Stimulated activated CD4-positive, alpha-beta T cell treated with anti-CD3 and anti-CD28 coated beads, Interleukin-4, amount 100 ng/mL, for 24 hours (primary cell): ENCODE measurements at regions not wholly inside any gene's neighbourhood (a gene's known extent, or its start where the extent isn't known, plus 50 kb on each side); places are given as distances from the start of the nearest gene placed in this dataset.
"Not testable (repeated sequence)": the region's sequence is repeated elsewhere in the genome, so short reads cannot be mapped to it uniquely, and the experiment has no call there.

ENCODE experiments used
- DNase-seq: peaks from one replicate; pipeline ENCODE4 v3.0.0-alpha.2; 2020

DNA sequence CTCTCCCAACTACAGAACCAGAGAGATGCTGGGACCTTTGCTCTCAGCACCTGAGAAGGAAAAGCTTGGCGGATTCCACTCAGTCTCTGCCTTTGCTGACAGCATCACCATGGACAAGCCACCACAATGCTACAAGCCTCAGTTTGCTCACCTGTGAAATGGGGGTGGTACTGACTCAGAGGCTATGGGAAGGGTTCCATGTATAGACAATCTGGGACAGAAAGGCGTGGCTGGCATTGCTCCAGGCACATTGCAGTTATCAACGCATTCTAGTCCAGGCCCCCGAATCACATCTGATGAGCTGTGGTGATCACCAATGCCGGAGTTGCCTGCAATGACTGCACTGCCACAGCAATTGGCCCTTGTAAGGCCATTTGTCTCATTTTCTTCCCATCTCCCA, 72.6 kb downstream of the ISX start:
- DNase-seq = no peak

DNA sequence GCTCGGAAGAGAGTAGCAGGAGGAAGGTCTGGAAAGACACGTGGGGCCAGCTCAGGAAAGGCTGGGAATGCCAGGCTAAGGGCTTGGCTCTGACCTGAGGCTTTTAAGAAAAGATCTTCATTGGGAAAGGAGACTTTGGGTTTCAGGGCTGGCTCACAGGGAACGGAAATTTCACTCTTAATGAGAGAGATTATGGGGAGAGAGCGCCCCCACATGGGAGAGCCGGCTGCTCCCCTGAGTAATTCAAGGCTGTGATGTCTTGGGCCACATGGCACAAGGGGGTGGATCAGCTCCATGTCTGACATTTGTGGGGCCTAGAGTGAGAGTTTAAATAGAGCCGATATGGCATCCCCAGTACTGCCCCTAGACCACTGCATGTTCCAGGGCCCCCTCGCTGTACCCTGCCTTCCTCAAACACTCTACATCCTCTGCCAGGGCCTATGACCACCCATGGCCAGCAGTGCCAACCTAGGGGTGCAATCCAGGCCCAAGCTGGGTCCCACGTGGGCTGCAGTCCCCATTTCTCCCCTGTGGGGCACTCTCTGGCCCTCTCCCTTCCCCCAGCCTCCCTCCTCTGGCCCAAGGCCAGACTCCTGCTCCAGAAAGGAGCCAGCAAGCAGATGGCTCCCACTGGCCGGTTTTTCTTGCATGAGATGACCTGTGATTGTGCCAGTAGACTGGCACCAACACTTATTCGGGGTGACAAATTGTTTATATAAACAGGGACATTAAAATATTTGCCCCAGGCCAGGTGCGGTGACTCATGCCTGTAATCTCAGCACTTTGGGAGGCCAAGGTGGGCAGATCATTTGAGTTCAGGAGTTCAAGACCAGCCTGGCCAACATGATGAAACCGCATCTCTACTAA, 75.2 kb downstream of the ISX start:
- no peak for DNase-seq

DNA sequence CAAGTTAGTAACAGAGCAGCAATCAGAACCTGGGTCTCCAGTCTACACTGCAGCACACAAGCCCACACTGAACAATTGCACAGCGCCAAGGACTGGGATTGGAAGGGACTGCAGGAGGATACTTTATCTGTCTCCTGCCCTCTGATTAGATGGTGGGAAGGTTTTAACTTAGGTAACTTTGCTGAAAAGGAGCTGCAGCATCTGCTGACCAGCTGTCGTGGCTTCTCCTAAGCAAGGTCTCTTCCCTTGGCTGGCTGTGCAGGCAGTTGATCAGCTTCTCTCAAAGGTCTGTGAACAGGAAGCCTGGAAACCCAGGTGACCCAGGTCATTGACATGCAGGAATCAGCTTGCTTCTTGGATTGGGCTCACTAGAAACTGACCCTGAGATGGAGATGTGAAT, 82.4 kb downstream of the ISX start:
- no peak for DNase-seq

DNA sequence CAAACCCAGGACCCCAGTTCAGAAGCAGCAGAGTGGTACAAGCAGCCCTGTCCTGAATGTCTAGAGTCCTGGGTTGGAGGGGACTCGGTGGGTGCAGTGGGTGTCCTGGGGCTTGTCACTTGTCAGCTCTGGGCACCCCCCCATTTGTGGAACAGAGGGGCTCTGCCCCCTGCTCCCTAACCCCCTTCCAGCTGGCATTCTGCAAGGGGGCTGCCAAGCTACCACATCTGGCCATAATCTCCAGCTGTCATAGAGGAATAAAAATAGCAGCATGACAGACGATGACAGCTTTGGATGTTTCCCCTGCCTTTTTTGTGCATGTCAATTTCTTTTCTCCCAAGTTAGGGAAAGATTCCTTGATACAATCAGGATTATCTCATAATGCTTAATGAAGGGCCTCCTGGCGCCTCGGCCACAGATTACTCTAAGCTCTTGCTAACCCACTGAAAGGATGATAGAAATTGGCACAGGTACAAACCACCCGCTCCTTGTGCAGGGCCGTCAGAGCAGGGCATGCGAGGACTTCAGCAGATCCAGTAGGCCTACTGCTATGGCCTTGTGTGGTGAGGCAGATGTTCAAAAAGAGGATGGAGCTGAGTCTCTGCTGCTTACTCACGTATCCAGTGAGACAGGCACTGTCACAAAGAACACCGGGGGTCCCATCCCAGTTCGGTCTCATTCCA, 83.0 kb downstream of the ISX start:
- no peak for DNase-seq

DNA sequence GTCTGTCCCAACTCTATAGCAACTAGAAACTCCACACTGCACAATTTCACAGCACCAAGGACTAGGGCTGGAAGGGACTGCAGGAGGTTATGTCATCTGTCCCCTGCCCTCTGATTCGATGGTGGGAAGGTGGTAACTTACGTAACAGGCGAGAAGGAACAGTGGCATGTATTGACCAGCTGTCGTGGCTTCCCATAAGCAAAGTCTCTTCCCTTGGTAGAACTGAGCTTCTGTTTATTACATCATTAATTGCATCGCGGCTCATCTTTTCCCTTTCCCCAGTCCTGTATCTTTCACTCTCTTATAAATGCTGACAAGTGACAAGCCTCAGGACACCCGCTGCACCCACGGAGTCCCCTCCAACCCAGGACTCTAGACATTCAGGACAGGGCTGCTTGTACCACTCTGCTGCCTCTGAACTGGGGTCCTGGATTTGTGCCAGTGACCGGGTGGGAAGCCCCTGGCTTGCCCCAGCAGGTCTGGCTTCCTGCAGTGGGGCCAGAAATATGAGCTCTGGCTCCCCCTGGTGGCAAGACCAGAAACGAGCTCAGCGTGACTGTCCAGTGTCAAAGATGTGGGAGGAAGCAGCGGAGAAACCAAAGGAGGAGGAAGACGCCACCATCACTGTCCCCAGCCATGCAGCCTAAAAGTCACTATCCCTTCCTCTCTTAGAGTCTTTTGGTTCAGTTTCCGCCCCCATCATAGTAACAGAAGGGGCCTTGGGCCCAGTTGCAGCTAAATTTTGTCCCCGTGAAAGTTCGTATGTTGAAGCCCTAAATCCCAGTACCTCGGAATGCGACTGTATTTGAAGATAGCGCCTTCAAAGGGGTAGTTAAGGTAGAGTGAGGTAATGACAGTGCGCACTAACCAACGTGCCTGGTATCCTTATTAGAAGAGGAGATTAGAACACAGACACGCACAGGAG, 84.5 kb downstream of the ISX start:
- peak; percentile 62 for DNase-seq

DNA sequence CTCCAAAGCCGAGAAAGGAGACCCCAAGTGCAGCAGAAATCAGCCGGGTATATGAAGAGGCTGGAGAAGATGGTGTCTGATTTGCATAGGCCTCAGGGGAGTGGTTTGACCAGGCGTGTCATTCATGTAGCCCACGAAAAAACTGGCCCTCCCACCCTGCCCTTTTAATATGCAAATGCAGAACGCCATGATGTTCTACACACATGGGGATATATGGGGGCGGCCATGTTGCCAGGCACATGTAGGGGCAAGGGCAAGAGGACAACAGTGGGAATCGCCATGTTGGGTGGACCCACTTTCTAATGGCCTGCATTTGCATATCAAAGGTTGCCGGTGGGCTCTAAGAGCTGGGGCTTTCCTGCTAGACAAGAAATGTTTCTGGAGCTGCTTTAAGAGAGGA, 86.4 kb downstream of the ISX start:
- DNase-seq = no peak

DNA sequence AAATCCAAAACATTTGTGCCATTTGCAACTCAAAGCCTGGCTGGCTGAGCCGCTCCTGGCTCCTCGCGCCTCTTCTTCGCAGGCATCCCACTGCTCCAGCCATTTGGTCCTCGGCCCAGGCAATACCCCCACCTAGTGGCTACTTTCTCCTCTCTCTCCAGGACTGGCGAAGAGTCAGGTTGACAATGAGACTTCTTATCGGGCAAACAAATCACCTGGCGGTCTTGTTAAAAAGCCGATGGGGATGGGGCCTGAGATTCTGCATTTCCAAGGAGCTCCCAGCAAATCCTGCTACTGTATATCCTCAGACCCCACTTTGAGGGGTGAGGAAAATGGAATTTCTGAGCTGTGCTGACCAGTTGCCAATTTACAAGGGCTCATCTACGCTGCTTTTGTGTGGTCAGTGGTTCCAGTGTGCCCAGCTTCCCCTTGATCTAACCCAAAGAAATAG, 89.0 kb downstream of the ISX start:
- peak; percentile 9 for DNase-seq

DNA sequence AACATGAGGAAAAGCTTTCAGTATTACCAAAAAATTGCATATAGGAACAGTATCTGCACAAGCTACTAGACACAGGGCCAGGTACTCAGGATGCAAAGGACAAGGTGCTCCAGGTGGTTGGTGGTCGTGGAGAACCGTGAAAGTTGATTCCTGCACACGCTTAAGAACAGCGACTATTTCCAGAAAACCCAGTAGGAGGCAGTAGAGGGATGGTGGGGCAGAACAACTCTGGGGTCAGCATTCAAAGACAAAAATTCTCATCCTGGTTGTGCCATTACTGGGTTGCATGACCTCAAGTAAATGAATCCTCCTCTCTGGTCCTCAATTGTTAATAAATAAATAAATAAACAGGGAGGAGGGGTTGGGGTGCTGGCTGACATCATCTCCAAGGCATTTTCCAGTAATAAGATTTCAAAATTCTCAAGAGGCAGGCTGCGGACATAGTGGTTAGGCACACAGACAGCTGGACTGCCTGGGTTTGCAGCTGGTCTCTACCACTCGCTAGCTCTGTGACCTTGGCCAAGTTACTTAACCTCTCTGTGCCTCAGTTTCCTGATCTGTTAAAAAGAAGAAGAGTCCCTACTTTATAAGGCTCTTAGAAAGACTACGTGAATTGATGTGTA, 89.6 kb downstream of the ISX start:
- no peak for DNase-seq

DNA sequence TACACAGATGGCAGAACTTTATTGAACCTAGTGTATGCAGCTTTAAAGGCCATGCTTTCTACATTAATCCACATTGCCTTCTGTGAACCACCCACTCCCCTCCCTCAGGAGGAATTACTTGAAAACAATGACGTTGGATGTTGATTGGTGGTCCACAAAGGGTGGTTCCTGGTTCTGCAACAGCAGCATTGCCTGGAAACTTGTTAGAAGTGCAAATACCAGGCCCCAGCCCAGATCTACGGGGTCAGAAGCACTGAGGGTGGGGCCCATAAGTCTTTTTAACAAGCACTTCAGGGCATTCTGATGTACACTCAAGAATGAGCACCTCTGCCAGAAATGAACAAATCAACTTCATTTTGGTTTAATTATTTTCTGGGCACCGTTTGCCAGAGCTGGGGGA, 91.0 kb downstream of the ISX start:
- no peak for DNase-seq

DNA sequence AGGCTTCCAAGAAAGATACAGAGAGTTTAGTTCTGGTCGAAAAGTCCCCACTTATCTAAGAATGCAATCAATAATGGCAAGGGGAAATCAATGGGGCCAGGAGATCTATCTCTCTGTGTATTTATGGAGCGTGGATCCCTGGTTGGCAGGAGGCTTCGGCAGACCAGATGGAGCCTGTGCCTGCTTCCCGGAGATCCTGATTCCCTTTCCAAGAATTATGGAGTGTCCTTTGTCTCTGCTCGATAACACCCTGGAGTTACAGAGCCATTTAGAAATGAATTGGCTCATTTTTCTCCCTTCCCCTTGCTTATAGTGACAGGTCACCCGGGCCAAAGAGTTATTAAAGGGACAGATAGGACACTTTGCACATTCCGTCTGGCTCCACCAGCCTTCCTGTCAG, 92.4 kb downstream of the ISX start:
- no peak for DNase-seq

DNA sequence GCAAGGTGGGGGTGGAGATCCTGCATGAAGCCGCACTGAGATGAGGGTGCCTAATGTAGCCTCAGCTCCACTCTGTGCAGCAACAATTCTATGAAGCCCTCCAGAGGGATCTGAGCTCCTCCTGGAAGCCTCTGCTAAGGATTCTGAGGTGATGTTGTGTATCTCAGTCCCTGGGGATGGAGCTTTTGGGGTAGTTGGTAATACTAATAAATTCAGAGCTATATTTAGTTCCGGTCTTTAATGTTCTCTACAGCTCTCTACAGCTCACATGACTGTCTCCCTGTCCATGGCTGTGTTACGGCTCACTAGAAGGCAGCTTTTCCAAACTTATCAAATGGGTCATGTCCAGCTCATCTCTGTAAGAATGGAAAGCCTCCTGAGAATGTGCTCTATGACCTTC, 93.4 kb downstream of the ISX start:
- DNase-seq = no peak

DNA sequence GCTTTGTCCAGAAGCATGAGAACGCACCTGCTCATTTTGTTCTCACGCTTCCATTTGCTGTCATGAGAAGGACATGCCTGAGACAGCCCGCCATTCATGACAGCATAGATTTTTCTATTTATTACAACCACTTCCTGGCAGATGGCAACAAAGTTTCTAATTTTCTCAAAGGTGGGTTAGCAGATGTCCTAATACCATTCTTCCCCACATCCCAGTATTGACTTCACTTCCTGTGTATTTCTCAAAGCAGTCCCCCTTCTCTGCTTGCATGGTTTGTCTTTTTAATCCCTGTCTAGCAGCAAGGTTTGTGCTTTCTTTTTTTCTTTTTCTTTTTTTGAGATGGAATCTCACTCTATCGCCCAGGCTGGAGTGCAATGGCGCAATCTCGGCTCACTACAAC, 94.3 kb downstream of the ISX start:
- DNase-seq = no peak

DNA sequence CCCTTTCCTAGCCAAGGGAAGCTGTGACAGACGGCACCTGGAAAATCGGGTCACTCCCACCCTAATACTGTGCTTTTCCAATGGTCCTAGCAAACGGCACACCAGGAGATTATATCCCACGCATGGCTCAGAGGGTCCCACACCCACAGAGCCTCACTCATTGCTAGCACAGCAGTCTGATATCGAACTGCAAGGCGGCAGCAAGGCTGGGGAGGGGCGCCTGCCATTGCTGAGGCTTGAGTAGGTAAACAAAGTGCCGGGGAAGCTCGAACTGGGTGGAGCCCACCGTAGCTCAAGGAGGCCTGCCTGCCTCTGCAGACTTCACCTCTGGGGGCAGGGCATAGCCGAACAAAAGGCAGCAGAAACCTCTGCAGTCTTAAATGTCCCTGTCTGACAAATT, 91.4 kb upstream of the HMGXB4 start:
- not testable (repeated sequence) for DNase-seq

DNA sequence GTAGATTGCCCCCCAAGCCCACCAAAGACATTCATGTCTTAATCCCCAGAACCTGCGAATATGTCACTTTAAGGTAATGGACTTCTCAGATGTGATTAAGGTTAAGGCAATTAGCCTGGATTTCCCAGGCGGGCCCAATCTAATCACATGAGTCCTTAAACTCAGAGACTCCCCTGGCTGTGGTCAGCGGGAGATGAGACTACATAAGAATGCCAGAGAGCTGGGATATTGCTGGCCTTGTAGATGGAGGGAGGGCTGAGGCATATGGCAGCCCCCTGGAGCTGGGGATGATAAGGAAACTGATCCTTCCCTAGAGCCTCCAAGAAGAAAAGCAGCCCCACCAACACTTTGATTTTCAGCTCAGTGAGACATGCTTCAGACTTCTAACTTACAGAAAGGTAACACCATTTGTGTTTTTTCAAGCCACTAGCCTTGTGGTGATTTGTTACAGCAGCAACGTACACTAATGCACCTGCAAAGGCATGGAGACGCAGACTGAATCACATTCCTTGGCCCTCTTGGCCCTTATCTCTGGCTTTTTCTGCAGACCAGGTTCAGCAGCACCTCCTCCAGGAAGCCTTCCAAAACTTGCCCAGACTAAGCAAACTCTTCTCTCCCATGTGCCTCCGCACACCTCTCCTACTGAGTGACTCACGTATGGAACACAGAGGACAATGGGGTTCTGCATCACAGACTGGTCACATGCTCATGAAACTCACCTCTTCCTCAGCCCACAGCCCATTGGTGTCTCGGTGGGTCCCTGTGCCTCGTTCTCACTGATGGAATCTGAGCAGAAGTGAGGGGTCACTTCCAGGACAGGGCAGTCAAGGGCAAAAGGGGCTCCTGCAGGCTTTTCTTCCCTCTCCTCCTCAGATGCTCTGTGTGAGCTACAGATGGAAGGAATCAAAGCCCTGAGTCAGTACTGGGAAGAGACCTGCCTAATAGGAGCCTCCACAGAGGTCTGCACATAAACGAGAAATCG, 86.3 kb upstream of the HMGXB4 start:
- no peak for DNase-seq

DNA sequence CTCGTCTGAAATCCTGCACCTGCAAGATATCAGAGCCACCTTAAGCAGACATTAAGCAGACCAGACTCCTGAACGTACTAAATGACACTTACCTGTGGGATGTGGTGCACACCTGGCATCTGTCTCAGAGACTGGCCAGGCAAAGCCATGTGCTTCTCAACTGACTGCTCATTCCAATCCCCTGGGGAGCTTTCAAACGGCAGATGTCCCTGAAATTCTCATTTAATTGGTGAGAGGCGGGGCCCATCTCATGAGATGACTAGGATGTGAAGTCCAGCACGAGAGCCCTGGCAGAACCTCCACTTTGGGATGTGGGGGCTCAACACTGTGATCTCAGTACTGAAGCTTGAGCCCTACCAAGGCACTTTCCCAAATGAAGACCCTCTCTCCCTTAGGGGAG, 84.9 kb upstream of the HMGXB4 start:
- no peak for DNase-seq

DNA sequence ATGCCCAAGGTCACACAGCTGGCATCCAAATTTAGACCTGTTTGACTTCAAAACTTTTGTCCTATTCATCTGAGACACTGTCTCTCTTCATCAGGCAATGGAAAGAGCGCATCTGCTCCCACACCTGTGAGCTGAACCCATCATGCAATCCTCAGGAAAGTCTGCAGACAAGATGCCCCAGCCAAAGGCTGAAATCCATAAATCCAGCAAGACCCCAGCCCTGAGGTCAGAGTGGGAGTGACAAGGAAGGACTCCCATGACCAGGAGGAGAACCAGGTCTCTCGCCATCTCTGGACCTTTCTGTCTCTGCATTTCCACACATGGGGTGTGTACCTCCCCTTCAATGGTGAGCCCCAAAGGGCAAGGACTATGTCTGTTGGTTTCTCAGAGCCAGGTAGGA, 83.6 kb upstream of the HMGXB4 start:
- DNase-seq = no peak

DNA sequence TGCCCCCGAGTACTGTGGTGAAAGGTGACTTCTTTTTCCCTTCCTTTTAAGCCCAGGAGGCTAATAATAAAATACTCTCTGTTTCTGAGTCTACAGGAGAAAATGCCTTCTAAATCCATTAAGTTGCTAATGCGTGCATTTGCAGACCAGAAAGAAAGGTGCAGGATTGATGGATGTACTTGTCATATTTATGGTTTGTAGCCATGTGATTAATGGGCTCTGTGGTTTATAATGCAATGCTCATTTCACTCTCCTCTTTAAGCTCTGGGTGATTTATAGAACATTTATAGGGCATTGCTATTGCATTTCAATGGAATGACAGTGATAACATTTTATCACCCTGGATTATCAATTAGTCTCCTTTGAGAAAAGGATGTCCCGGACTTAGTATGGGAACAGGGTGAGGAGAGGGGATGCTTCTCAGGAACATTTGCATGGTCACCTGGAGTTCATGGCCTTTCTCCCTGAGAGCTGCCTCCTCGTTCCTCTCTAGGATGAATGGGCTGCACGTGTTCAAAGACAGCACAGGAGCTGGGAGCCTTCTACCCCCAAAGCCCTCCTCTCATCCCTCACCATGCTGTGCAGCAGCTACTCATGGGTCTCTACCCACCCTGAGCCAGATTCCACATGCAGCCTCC, 82.8 kb upstream of the HMGXB4 start:
- no peak for DNase-seq

DNA sequence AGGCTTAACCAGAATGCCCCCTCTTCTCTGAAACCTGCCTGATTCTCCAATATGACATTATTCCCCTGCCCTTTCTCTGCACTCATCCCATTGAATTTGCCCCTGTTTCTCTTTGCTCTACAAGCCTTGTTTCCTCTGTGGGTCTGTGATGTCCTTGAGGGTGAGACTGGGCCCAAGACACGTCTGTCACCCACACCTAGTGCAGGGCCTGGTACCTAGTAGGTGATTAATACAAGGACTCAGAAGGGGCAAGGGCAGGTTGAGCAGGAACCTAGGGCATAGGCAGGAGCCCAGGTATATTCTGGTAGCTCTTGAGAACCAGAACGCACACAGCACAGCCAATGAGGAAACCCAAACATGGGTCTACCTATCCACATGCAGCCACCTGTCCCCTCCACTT, 81.9 kb upstream of the HMGXB4 start:
- no peak for DNase-seq

DNA sequence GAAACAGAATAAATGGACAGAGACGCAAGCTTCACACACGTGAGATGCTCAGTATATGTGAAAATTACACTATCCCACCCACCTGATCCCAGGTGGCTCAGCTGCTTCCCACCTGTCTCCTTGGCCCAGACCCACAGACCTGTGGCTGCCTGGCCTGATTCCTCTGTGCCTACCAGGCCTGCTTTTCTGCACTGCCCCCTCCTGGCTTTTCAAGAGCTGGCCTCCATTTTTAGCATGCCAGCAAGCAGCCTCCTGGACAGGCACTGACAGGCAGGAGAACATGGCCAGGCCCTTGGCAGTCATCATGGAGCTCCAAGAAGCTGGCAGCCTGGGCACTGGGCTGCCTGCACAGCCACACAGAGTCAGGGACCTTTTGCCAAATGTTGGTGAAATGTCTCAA, 79.5 kb upstream of the HMGXB4 start:
- no peak for DNase-seq

DNA sequence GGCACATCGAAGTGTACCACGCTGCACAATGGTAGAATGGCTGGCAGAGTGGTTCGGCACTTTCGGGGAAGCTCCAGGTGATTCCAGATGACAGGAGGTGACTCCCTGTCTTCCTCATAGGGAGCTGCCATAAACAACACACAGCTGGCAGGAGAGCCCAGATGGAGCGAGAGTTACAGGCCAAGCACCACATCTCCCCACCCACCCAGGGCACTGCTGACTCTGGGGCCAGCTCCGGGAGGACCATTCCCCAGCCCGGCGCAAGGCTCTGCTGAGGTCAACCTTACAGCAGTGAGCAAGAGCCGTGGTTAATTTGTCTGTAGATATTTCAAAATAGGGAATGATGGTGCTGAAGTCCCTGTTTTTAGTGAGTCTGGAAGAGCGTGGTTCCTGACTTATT, 78.8 kb upstream of the HMGXB4 start:
- no peak for DNase-seq

DNA sequence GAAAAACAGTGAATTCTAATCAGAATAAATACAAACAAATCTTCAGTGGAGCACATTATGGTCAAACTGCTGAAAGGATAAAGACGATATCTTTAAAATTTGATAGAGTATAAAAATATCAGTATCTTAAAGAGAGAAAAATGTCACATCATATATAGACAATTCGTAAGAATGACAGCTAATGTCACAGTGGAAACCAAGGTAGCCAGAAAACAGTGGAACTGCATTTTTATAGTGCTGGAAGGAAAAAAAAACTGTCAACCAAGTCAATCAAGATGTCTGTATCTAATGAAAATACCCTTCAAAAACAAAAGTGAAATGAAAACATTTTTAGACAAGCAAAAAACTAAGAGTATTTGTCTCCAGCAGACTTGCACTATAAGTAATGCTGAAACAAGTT, 73.4 kb upstream of the HMGXB4 start:
- DNase-seq = no peak
